SH-SY5Y (cell line): ENCODE measurements at regions not wholly inside any gene's neighbourhood (a gene's known extent, or its start where the extent isn't known, plus 50 kb on each side); places are given as distances from the start of the nearest gene placed in this dataset.

Source experiments
- GATA2 ChIP-seq: IDR thresholded peaks from 2 replicates; pipeline ENCODE4 v1.6.1; 2011; ENCODE audit warnings: mild to moderate bottlenecking, low read depth, low read length
- GATA3 ChIP-seq: IDR thresholded peaks from 2 replicates; pipeline ENCODE4 v1.6.1; 2011; ENCODE audit warnings: low read depth, mild to moderate bottlenecking, low read length, moderate library complexity

GRCh38 chr13:22091222-22091970 lies 420.5 kb downstream of the FGF9 start:
- TF ChIP-seq GATA2 (no peak), GATA3 (no peak)
